ENCODE measurements at regions not wholly inside any gene's neighbourhood (a gene's known extent, or its start where the extent isn't known, plus 50 kb on each side); places are given as distances from the start of the nearest gene placed in this dataset.
"Not testable (repeated sequence)": the region's sequence is repeated elsewhere in the genome, so short reads cannot be mapped to it uniquely, and the experiment has no call there.

- H3K36me3 ChIP-seq (ENCODE audit: insufficient read depth, low read length): no peaks in the 10 kb centered on the region
- H3K4me3 ChIP-seq (ENCODE audit: low read length): no peak overlapping the region
- no peaks in the 10 kb centered on the region for H3K9me3 ChIP-seq (ENCODE audit: low read length)
- H3K27me3 ChIP-seq (ENCODE audit: insufficient read depth, low read length): no peaks in the 10 kb centered on the region
- no peaks in the 10 kb centered on the region for H3K4me1 ChIP-seq (ENCODE audit: insufficient read depth, low read length)
- no peak overlapping the region for H2AFZ ChIP-seq (ENCODE audit: low read depth, low read length)
Observed at GRCh38 chr15:75100679-75101078, 77.3 kb downstream of the PPCDC start.

- Histone ChIP-seq H3K36me3 (ENCODE audit: insufficient read depth, low read length) (no peaks in the 10 kb centered on the region), H3K4me3 (ENCODE audit: low read length) (no peak overlapping the region)
Observed at GRCh38 chr15:75104804-75105557, 81.6 kb downstream of the PPCDC start.

GRCh38 chr15:75107516-75107907 lies 84.1 kb downstream of the PPCDC start:
- Histone ChIP-seq H3K4me1 (ENCODE audit: insufficient read depth, low read length) (no peaks in the 10 kb centered on the region), H3K36me3 (ENCODE audit: insufficient read depth, low read length) (no peaks in the 10 kb centered on the region), H2AFZ (ENCODE audit: low read depth, low read length) (no peak overlapping the region), H3K4me3 (ENCODE audit: low read length) (no peak overlapping the region), H3K9me3 (ENCODE audit: low read length) (no peaks in the 10 kb centered on the region), H3K27me3 (ENCODE audit: insufficient read depth, low read length) (no peaks in the 10 kb centered on the region)

More at GRCh38 chr15:75104804-75105557, 81.6 kb downstream of the PPCDC start:
- no peaks in the 10 kb centered on the region for H3K27me3 ChIP-seq (ENCODE audit: insufficient read depth, low read length)
- H2AFZ ChIP-seq (ENCODE audit: low read depth, low read length): no peak overlapping the region
- no peaks in the 10 kb centered on the region for H3K4me1 ChIP-seq (ENCODE audit: insufficient read depth, low read length)
- no peaks in the 10 kb centered on the region for H3K9me3 ChIP-seq (ENCODE audit: low read length)

- Histone ChIP-seq H3K36me3 (ENCODE audit: insufficient read depth, low read length) (no peaks in the 10 kb centered on the region), H3K4me3 (ENCODE audit: low read length) (no peak overlapping the region), H3K9me3 (ENCODE audit: low read length) (no peaks in the 10 kb centered on the region), H2AFZ (ENCODE audit: low read depth, low read length) (no peak overlapping the region), H3K4me1 (ENCODE audit: insufficient read depth, low read length) (no peaks in the 10 kb centered on the region), H3K27me3 (ENCODE audit: insufficient read depth, low read length) (no peaks in the 10 kb centered on the region)
Observed at GRCh38 chr15:75107908-75108838, 84.8 kb downstream of the PPCDC start.

DNA sequence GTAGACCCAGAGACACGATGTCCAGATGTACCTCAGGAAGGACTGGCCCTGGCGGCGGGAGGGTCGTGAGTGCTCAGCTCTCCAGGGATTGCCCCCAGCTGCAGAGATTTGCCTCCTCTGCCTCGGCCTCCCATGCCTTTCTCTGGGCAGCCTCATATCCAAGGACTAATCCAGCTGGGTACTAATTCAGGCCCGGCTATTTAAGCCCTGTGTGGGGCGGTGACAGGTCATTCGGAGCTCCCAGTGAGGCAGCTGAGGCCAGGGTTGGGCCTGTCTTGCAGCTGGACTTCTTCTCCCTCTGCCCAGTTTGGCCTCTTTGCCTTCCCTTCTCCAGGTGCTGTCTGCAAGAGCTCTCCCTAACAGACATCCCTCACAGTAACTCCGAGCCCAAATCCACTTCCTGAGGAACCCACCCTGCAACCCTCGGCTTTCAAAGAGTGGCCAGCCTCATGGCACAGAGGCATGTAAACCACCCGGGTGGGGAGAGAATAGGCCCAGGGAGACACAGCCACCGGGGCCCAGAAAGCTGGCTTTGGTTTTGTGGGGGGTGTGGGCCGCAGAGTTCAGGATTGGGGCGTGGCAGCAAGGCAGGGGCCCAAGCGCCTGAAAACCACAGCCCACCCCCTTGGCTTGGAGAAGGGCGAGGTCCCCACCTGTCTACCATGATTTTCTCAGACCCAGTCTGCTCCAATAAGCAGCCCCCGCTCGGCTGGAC lies 85.8 kb downstream of the PPCDC start:
- Histone ChIP-seq H3K9me3 (ENCODE audit: low read length) (no peaks in the 10 kb centered on the region), H3K36me3 (ENCODE audit: insufficient read depth, low read length) (no peaks in the 10 kb centered on the region), H3K4me3 (ENCODE audit: low read length) (no peak overlapping the region), H3K4me1 (ENCODE audit: insufficient read depth, low read length) (no peaks in the 10 kb centered on the region), H2AFZ (ENCODE audit: low read depth, low read length) (no peak overlapping the region), H3K27me3 (ENCODE audit: insufficient read depth, low read length) (no peaks in the 10 kb centered on the region)

GRCh38 chr15:75109736-75110130 lies 86.3 kb downstream of the PPCDC start:
- H3K4me1 ChIP-seq (ENCODE audit: insufficient read depth, low read length): no peaks in the 10 kb centered on the region
- no peak overlapping the region for H3K4me3 ChIP-seq (ENCODE audit: low read length)
- H3K36me3 ChIP-seq (ENCODE audit: insufficient read depth, low read length): no peaks in the 10 kb centered on the region
- no peaks in the 10 kb centered on the region for H3K27me3 ChIP-seq (ENCODE audit: insufficient read depth, low read length)
- H3K9me3 ChIP-seq (ENCODE audit: low read length): peaks cover 2% of the 10 kb centered on the region
- no peak overlapping the region for H2AFZ ChIP-seq (ENCODE audit: low read depth, low read length)

DNA sequence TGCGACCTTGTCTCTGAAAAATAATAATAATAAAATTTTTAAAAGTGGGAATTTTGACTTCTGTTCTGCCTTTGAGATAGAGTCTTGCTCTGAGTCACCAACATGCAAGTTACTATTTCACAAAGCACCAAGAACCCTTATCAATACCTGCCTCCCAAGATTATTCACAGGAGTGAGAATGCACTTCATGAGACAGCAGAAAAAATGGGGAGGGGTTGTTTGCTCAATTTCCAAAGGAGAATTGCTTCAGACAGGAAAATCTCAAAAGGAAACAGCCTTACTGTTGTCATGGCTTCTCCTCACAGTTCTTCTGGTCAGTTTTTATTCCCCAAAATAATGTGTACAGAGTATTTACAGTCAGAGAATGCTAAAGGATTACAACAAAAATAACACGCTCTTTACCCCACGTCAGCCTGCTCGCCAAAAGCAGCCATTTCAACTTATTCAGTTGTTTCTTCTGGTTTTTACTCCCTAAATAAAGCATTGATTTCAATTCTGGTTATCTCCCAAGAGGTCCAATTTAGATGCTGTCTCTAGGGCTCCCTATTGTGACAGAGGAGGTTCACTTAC lies 89.0 kb downstream of the PPCDC start:
- Histone ChIP-seq H3K36me3 (ENCODE audit: insufficient read depth, low read length) (no peaks in the 10 kb centered on the region), H3K27me3 (ENCODE audit: insufficient read depth, low read length) (no peaks in the 10 kb centered on the region), H3K4me3 (ENCODE audit: low read length) (no peak overlapping the region), H3K4me1 (ENCODE audit: insufficient read depth, low read length) (no peaks in the 10 kb centered on the region), H3K9me3 (ENCODE audit: low read length) (peaks cover 6% of the 10 kb centered on the region), H2AFZ (ENCODE audit: low read depth, low read length) (no peak overlapping the region)

GRCh38 chr15:75112848-75113492 lies 88.7 kb upstream of the C15orf39 start:
- Histone ChIP-seq H3K27me3 (ENCODE audit: insufficient read depth, low read length) (no peaks in the 10 kb centered on the region), H3K36me3 (ENCODE audit: insufficient read depth, low read length) (no peaks in the 10 kb centered on the region), H3K9me3 (ENCODE audit: low read length) (peaks cover 6% of the 10 kb centered on the region), H3K4me1 (ENCODE audit: insufficient read depth, low read length) (no peaks in the 10 kb centered on the region), H2AFZ (ENCODE audit: low read depth, low read length) (no peak overlapping the region), H3K4me3 (ENCODE audit: low read length) (no peak overlapping the region)

DNA sequence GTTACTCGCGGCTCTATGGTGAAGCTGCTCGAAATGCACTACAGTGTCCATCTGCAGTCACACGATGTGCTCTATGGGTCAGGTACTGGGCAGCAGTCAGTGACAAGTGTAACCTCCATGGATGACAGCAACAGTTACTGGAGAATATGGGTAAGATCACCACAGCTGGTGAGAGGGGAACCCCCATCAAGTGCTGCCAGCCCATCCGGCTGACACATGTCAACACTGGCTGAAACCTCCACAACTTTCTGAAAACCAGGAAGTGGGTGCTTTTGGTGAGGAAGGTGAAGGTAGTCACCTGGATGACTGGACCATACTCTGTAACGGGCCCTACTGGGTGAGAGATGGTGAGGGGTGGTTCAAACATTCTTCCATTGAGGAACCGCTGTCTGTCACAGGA lies 87.4 kb upstream of the C15orf39 start:
- no peaks in the 10 kb centered on the region for H3K27me3 ChIP-seq (ENCODE audit: insufficient read depth, low read length)
- no peaks in the 10 kb centered on the region for H3K4me1 ChIP-seq (ENCODE audit: insufficient read depth, low read length)
- no peak overlapping the region for H3K4me3 ChIP-seq (ENCODE audit: low read length)
- H3K36me3 ChIP-seq (ENCODE audit: insufficient read depth, low read length): no peaks in the 10 kb centered on the region
- H3K9me3 ChIP-seq (ENCODE audit: low read length): peaks cover 6% of the 10 kb centered on the region
- no peak overlapping the region for H2AFZ ChIP-seq (ENCODE audit: low read depth, low read length)

DNA sequence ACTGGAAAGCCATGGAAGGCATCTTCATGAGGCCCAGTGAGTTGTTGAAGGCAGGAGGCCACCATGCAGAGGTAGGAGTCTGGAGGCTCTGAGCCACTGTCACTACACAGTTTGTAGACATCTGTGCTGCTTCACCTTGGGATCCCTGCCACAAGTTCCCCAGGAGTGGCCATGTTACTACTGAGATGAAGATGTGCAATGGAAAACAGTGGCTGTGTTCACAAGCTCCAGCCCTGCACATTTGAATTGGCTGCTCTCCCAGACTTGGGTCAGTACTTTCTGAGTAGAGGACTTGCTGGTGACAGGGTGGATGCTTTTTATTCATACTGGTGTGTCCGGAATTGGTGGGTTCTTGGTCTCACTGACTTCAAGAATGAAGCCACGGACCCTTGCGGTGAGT lies 86.9 kb upstream of the C15orf39 start:
- Histone ChIP-seq H3K36me3 (ENCODE audit: insufficient read depth, low read length) (no peaks in the 10 kb centered on the region), H3K4me3 (ENCODE audit: low read length) (no peak overlapping the region), H3K4me1 (ENCODE audit: insufficient read depth, low read length) (no peaks in the 10 kb centered on the region), H2AFZ (ENCODE audit: low read depth, low read length) (no peak overlapping the region), H3K9me3 (ENCODE audit: low read length) (peaks cover 6% of the 10 kb centered on the region), H3K27me3 (ENCODE audit: insufficient read depth, low read length) (no peaks in the 10 kb centered on the region)

- not testable (repeated sequence) for H3K9me3 ChIP-seq (ENCODE audit: low read length); H3K36me3 ChIP-seq (ENCODE audit: insufficient read depth, low read length); H3K27me3 ChIP-seq (ENCODE audit: insufficient read depth, low read length); H3K4me1 ChIP-seq (ENCODE audit: insufficient read depth, low read length); H3K4me3 ChIP-seq (ENCODE audit: low read length); H2AFZ ChIP-seq (ENCODE audit: low read depth, low read length)
Observed at GRCh38 chr15:75115411-75115913, 86.2 kb upstream of the C15orf39 start.

DNA sequence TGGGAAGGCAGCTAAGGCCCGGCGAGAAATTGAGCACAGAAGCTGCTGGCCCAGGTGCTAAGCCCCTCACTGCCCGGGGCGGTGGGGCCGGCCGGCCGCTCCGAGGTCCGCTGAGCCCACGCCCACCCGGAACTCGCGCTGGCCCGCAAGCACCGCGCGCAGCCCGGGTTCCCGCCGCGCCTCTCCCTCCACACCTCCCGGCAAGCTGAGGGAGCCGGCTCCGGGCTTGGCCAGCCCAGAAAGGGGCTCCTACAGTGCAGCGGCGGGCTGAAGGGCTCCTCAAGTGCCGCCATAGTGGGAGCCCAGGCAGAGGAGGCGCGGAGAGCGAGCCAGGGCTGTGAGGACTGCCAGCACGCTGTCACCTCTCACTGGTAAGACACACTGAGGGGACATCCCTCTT lies 85.5 kb upstream of the C15orf39 start:
- H3K4me3 ChIP-seq (ENCODE audit: low read length); H3K4me1 ChIP-seq (ENCODE audit: insufficient read depth, low read length); H2AFZ ChIP-seq (ENCODE audit: low read depth, low read length); H3K36me3 ChIP-seq (ENCODE audit: insufficient read depth, low read length); H3K27me3 ChIP-seq (ENCODE audit: insufficient read depth, low read length); H3K9me3 ChIP-seq (ENCODE audit: low read length): not testable (repeated sequence)
